ENCODE measurements at regions not wholly inside any gene's neighbourhood (a gene's known extent, or its start where the extent isn't known, plus 50 kb on each side); places are given as distances from the start of the nearest gene placed in this dataset.
"Not testable (repeated sequence)": the region's sequence is repeated elsewhere in the genome, so short reads cannot be mapped to it uniquely, and the experiment has no call there.

DNA sequence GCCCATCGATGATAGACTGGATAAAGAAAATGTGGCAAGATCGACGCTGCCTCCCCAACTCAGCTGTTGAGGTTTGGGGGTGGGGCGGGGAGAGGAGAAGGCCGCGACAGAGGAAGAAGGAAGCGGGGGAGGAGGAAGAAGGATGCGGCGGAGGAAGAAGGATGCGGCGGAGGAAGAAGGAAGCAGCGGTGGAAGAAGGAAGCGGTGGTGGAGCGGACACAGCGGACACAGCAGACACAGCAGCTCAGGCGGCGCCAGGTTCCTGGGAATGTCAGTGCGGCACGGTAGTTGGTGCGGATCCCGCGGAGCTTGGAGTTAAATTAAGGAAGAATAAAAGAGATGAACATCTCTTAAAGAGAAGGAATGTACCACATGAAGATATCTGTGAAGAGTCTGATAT is 163.9 kb upstream of the NT5E start:
- peaks cover 7% of the 10 kb centered on the region for H3K9me3 Mint-ChIP-seq
- no peaks in the 10 kb centered on the region for H3K4me1 Mint-ChIP-seq
- no peak for TF ChIP-seq CTCF (IDR thresholded peaks at IDR 0.05; ENCODE audit: unreplicated experiment in 3 of 3)
- H3K4me3 Mint-ChIP-seq: no peak overlapping the region
- no peaks in the 10 kb centered on the region for H3K27me3 Mint-ChIP-seq (ENCODE audit: low read depth)
- no peaks in the 10 kb centered on the region for H3K36me3 Mint-ChIP-seq (ENCODE audit: low read depth)
- no peak overlapping the region for H3K27ac Mint-ChIP-seq

GRCh38 chr6:85285114-85285513 is 164.8 kb upstream of the NT5E start:
- H3K4me1 Mint-ChIP-seq: no peaks in the 10 kb centered on the region
- H3K27ac Mint-ChIP-seq: no peak overlapping the region
- H3K9me3 Mint-ChIP-seq: peaks cover 4% of the 10 kb centered on the region
- H3K4me3 Mint-ChIP-seq: no peak overlapping the region
- TF ChIP-seq CTCF (IDR thresholded peaks at IDR 0.05; ENCODE audit: unreplicated experiment in 3 of 3): no peak
- H3K27me3 Mint-ChIP-seq (ENCODE audit: low read depth): no peaks in the 10 kb centered on the region
- no peaks in the 10 kb centered on the region for H3K36me3 Mint-ChIP-seq (ENCODE audit: low read depth)

DNA sequence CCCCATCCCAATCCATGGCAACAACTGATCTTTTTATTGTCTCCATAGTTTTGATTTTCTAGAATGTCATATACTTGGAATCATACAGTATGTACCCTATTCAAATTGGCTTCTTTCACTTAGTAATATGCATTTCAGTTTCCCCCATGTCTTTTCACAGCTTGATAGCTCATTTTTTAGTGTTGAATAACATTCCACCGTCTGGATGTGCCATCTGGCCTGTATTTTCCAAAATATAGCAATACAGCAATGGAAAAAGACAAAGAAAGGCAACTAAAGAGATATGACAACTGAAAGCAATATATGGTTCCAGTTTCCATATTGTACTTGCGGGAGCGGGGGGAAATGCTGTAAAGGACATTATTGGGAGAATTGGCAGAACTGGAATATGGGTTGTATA is 166.4 kb upstream of the NT5E start:
- no peak for TF ChIP-seq CTCF (IDR thresholded peaks at IDR 0.05; ENCODE audit: unreplicated experiment in 3 of 3)
- no peak overlapping the region for H3K27ac Mint-ChIP-seq
- no peak overlapping the region for H3K4me3 Mint-ChIP-seq
- H3K27me3 Mint-ChIP-seq (ENCODE audit: low read depth): no peaks in the 10 kb centered on the region
- H3K9me3 Mint-ChIP-seq: peaks cover 4% of the 10 kb centered on the region
- no peaks in the 10 kb centered on the region for H3K36me3 Mint-ChIP-seq (ENCODE audit: low read depth)
- H3K4me1 Mint-ChIP-seq: no peaks in the 10 kb centered on the region

DNA sequence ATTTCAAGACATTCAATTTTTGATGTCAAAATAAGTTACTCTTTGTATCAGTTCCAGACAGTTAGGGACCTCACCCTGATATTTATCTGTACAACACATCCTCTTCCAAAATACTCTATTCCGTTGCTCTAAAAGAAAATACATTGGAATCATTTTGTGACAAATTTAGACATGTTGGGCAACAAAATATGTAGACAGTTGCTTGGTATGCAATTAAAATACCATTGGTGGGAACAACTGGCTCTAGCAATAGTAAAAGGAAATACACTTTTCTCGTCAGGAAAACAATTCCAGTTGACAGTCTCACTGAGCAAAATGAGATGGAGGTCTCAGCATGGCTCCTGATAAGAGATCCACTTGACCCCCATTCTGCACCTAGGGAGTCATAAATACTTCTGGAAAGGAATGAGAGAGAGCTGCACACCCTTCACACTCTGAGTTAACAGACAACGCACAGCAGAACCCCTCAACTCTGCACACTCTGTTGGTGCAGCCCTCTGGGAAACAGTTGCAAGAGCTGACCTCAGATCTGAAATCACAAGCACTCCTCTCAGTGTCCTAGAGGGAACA is 171.3 kb upstream of the NT5E start:
- Mint-ChIP-seq H3K27ac (no peak overlapping the region), H3K4me3 (no peak overlapping the region), H3K27me3 (ENCODE audit: low read depth) (no peaks in the 10 kb centered on the region), H3K36me3 (ENCODE audit: low read depth) (no peaks in the 10 kb centered on the region), H3K9me3 (no peaks in the 10 kb centered on the region), H3K4me1 (peaks cover 4% of the 10 kb centered on the region)
- no peak for TF ChIP-seq CTCF (IDR thresholded peaks at IDR 0.05; ENCODE audit: unreplicated experiment in 3 of 3)

DNA sequence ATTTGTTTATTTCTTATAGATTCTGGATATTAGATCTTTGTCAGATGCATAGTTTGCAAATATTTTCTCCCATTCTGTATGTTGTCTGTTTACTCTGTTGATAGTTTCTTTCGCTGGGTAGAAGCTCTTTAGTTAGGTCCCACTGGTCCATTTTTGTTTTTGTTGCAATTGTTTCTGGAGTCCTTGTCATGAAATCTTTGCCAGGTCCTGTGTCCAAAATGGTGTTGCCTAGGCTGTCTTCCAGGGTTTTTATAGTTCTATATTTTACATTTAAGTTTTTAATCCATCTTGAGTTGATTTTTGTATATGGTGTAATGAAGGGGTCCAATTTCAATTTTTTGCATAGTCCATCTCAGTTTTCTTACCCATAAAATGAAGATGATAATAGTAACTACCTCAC is 173.9 kb upstream of the NT5E start:
- H3K4me1 Mint-ChIP-seq; H3K36me3 Mint-ChIP-seq (ENCODE audit: low read depth); H3K4me3 Mint-ChIP-seq; H3K27me3 Mint-ChIP-seq (ENCODE audit: low read depth); H3K27ac Mint-ChIP-seq; H3K9me3 Mint-ChIP-seq: not testable (repeated sequence)

DNA sequence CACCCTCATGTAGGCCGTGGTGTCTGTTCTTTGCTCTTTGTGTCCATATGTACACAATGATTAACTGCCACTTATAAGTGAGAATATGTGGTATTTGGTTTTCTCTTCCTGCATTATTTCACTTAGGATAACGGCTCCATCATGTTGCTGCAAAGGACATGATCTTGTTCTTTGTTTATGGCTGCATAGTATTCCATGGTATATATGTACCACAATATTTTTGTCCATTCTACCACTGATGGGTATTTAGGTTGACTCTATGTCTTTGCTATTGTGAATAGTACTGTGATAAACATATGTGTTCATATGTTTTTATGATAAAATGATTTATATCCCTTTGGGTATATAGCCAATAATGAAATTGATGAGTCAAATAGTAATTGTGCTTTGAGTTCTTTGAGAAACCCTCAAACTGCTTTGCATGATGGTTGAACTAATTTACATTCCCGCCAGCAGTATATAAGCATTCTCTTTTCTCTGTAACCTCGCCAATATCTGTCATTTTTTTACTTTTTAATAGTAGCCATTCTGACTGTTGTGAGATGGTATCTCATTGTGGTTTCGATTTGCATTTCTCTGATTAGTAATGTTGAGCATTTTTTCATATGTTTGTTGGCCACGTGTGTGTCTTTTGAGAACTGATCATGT is 174.4 kb upstream of the NT5E start:
- Mint-ChIP-seq H3K36me3 (ENCODE audit: low read depth) (no peaks in the 10 kb centered on the region), H3K9me3 (no peaks in the 10 kb centered on the region)

More for the DNA sequence above, 174.4 kb upstream of the NT5E start:
- H3K27ac Mint-ChIP-seq: no peak overlapping the region
- H3K27me3 Mint-ChIP-seq (ENCODE audit: low read depth): no peaks in the 10 kb centered on the region
- H3K4me3 Mint-ChIP-seq: no peak overlapping the region
- H3K4me1 Mint-ChIP-seq: peaks cover 9% of the 10 kb centered on the region
- TF ChIP-seq CTCF (IDR thresholded peaks at IDR 0.05; ENCODE audit: unreplicated experiment in 3 of 3): no peak

Data from nephron (organoid).